Ishikawa (cell line): ENCODE measurements at regions not wholly inside any gene's neighbourhood (a gene's known extent, or its start where the extent isn't known, plus 50 kb on each side); places are given as distances from the start of the nearest gene placed in this dataset.

Source experiments
- CEBPB ChIP-seq: IDR thresholded peaks from 2 replicates; pipeline ENCODE4 v1.6.1; 2012
- CREB1 ChIP-seq: IDR thresholded peaks from 2 replicates; pipeline ENCODE4 v1.6.1; 2012; ENCODE audit warnings: low read depth
- EGR1 ChIP-seq: IDR thresholded peaks from 2 replicates; pipeline ENCODE4 v1.6.1; 2012
- EP300 ChIP-seq: IDR thresholded peaks from 2 replicates; pipeline ENCODE4 v1.6.1; 2012; ENCODE audit warnings: borderline replicate concordance
- FOXM1 ChIP-seq: IDR thresholded peaks from 2 replicates; pipeline ENCODE4 v1.6.1; 2012; ENCODE audit warnings: low read depth, borderline replicate concordance
- NFIC ChIP-seq: IDR thresholded peaks from 2 replicates; pipeline ENCODE4 v1.6.1; 2012
- RAD21 ChIP-seq: IDR thresholded peaks from 2 replicates; pipeline ENCODE4 v1.6.1; 2012; ENCODE audit warnings: low read depth
- TAF1 ChIP-seq: IDR thresholded peaks from 2 replicates; pipeline ENCODE4 v1.6.1; 2012; ENCODE audit warnings: low read depth, mild to moderate bottlenecking
- TEAD4 ChIP-seq: IDR thresholded peaks from 2 replicates; pipeline ENCODE4 v1.6.1; 2012
- YY1 ChIP-seq: IDR thresholded peaks from 2 replicates; pipeline ENCODE4 v1.6.1; 2012; ENCODE audit warnings: low read depth
- ZBTB7A ChIP-seq: IDR thresholded peaks from 2 replicates; pipeline ENCODE4 v1.6.1; 2012; ENCODE audit warnings: low read depth
- TF ChIP-seq, protein P1 (sequence below): IDR thresholded peaks from 2 replicates; pipeline ENCODE4 v1.6.1; 2012; ENCODE audit warnings: low read depth, mild to moderate bottlenecking
- TF ChIP-seq, protein P2 (sequence below): IDR thresholded peaks from 2 replicates; pipeline ENCODE4 v1.6.1; 2012
- TF ChIP-seq, protein P3 (sequence below): IDR thresholded peaks from 2 replicates; pipeline ENCODE4 v1.6.1; 2012

DNA sequence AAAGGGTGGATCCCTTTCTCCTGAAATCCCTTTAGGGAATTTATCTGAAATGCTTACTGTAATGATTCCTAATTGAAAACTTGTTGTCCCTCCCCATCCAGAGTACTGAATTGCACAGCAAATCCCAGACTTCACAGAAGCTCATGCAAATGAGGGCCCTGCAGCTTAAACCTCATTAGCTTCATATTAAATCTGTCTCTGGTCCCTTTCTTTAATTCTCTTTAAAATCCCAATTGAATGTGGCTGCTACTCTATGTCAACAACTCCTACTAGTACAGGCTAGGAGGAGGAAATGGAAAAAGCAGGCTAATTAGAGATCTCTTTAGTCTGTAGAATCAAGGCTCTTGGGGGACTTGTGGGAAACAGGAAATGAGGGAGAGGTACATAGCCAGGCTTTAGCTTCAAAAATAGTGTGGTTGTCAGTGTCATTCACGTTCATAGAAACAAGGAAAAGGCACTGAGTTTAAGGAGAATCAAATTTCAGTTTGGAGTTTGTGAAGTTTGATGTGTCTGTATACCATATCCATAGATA, 191.3 kb upstream of the PRDM9 start:
- TF ChIP-seq TAF1 = no peak
- TF ChIP-seq EP300 = no peak
- TF ChIP-seq, protein P1, sequence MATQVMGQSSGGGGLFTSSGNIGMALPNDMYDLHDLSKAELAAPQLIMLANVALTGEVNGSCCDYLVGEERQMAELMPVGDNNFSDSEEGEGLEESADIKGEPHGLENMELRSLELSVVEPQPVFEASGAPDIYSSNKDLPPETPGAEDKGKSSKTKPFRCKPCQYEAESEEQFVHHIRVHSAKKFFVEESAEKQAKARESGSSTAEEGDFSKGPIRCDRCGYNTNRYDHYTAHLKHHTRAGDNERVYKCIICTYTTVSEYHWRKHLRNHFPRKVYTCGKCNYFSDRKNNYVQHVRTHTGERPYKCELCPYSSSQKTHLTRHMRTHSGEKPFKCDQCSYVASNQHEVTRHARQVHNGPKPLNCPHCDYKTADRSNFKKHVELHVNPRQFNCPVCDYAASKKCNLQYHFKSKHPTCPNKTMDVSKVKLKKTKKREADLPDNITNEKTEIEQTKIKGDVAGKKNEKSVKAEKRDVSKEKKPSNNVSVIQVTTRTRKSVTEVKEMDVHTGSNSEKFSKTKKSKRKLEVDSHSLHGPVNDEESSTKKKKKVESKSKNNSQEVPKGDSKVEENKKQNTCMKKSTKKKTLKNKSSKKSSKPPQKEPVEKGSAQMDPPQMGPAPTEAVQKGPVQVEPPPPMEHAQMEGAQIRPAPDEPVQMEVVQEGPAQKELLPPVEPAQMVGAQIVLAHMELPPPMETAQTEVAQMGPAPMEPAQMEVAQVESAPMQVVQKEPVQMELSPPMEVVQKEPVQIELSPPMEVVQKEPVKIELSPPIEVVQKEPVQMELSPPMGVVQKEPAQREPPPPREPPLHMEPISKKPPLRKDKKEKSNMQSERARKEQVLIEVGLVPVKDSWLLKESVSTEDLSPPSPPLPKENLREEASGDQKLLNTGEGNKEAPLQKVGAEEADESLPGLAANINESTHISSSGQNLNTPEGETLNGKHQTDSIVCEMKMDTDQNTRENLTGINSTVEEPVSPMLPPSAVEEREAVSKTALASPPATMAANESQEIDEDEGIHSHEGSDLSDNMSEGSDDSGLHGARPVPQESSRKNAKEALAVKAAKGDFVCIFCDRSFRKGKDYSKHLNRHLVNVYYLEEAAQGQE = no peak
- TF ChIP-seq, protein P2, sequence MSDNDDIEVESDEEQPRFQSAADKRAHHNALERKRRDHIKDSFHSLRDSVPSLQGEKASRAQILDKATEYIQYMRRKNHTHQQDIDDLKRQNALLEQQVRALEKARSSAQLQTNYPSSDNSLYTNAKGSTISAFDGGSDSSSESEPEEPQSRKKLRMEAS = no peak
- no peak for TF ChIP-seq YY1
- no peak for TF ChIP-seq FOXM1
- no peak for TF ChIP-seq CEBPB
- TF ChIP-seq NFIC = no peak
- TF ChIP-seq, protein P3, sequence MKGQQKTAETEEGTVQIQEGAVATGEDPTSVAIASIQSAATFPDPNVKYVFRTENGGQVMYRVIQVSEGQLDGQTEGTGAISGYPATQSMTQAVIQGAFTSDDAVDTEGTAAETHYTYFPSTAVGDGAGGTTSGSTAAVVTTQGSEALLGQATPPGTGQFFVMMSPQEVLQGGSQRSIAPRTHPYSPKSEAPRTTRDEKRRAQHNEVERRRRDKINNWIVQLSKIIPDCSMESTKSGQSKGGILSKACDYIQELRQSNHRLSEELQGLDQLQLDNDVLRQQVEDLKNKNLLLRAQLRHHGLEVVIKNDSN = no peak
- no peak for TF ChIP-seq EGR1
- no peak for TF ChIP-seq RAD21
- TF ChIP-seq CREB1 = no peak
- TF ChIP-seq ZBTB7A = no peak
- TF ChIP-seq TEAD4 = no peak
